HL-60 (cell line): ENCODE measurements at regions not wholly inside any gene's neighbourhood (a gene's known extent, or its start where the extent isn't known, plus 50 kb on each side); places are given as distances from the start of the nearest gene placed in this dataset.

Experiments
- DNase-seq, 2 experiments: peaks; one replicate each; pipeline ENCODE4 v3.0.0-alpha.2; 2010 to 2020; ENCODE audit warnings: low read depth in 1 of 2, low spot score in 1 of 2
- H3K27ac ChIP-seq: fragments of 250-450 bp; sonication (Bioruptor Pico); replicated peaks from 2 replicates; pipeline ENCODE4 v1.5.1; 2020; ENCODE audit warnings: mild to moderate bottlenecking, moderate library complexity
- H3K27me3 ChIP-seq: fragments of 250-450 bp; sonication (Bioruptor Pico); 2 replicates; pipeline ENCODE4 v1.5.1; 2021; ENCODE audit warnings: mild to moderate bottlenecking, moderate library complexity; ENCODE audit not compliant: insufficient read depth, poor library complexity, severe bottlenecking
- H3K4me3 ChIP-seq: replicated peaks from 2 replicates; pipeline ENCODE4 v1.5.1; 2011; ENCODE audit warnings: mild to moderate bottlenecking, control low read depth, low read length; ENCODE audit not compliant: insufficient read depth
- CTCF ChIP-seq: IDR thresholded peaks from one replicate; pipeline ENCODE4 v1.5.1; 2011; ENCODE audit warnings: low read length, control low read depth, inconsistent platforms; ENCODE audit not compliant: insufficient read depth
- GABPA ChIP-seq: IDR thresholded peaks from 2 replicates; pipeline ENCODE4 v1.6.1; 2012; ENCODE audit warnings: low read depth
- POLR2AphosphoS5 ChIP-seq: IDR thresholded peaks from 2 replicates; pipeline ENCODE4 v1.6.1; 2012; ENCODE audit warnings: low read depth
- REST ChIP-seq: IDR thresholded peaks from 2 replicates; pipeline ENCODE4 v1.6.1; 2012; ENCODE audit warnings: low read depth; ENCODE audit not compliant: insufficient replicate concordance
- SPI1 ChIP-seq: IDR thresholded peaks from 2 replicates; pipeline ENCODE4 v1.6.1; 2012; ENCODE audit warnings: low read depth, mild to moderate bottlenecking, borderline replicate concordance

- Histone ChIP-seq H3K27ac (no peak overlapping the region), H3K27me3 (no peaks in the 10 kb centered on the region), H3K4me3 (no peak overlapping the region)
- no peak for TF ChIP-seq POLR2AphosphoS5
- TF ChIP-seq GABPA = no peak
- no peak for TF ChIP-seq CTCF
- TF ChIP-seq REST = no peak
- TF ChIP-seq SPI1 = no peak
- DNase-seq = no peak
These were observed 118.7 kb downstream of the WNT5A start for GRCh38 chr3:55368366-55368765.

GRCh38 chr3:55367384-55367783, 119.7 kb downstream of the WNT5A start:
- Histone ChIP-seq H3K27me3 (no peaks in the 10 kb centered on the region), H3K27ac (no peak overlapping the region), H3K4me3 (no peak overlapping the region)
- no peak for DNase-seq
- no peak for TF ChIP-seq GABPA
- TF ChIP-seq REST = no peak
- no peak for TF ChIP-seq POLR2AphosphoS5
- TF ChIP-seq SPI1 = no peak
- no peak for TF ChIP-seq CTCF

- no peaks in the 10 kb centered on the region for H3K27me3 ChIP-seq
- DNase-seq = no peak
- no peak overlapping the region for H3K4me3 ChIP-seq
- TF ChIP-seq POLR2AphosphoS5 (no peak), CTCF (no peak)
- H3K27ac ChIP-seq = no peak overlapping the region
These were observed 122.7 kb downstream of the WNT5A start for GRCh38 chr3:55364421-55364820.

- no peak overlapping the region for H3K4me3 ChIP-seq
- DNase-seq = no peak
- no peak overlapping the region for H3K27ac ChIP-seq
- no peaks in the 10 kb centered on the region for H3K27me3 ChIP-seq
- TF ChIP-seq POLR2AphosphoS5 (no peak), GABPA (no peak), REST (no peak), SPI1 (no peak), CTCF (no peak)
These were observed 124.7 kb downstream of the WNT5A start for GRCh38 chr3:55362210-55362960.
